HUES48 (cell line): ENCODE measurements at regions not wholly inside any gene's neighbourhood (a gene's known extent, or its start where the extent isn't known, plus 50 kb on each side); places are given as distances from the start of the nearest gene placed in this dataset.
"Not testable (repeated sequence)": the region's sequence is repeated elsewhere in the genome, so short reads cannot be mapped to it uniquely, and the experiment has no call there.

Experiments used
- H3K27ac ChIP-seq: one replicate; pipeline ENCODE4 v1.7.0; 2013; ENCODE audit warnings: low read depth, low read length, inconsistent platforms
- H3K27me3 ChIP-seq: 2 replicates; pipeline ENCODE4 v1.6.1; 2013; ENCODE audit warnings: mild to moderate bottlenecking, low read length; ENCODE audit not compliant: control insufficient read depth, insufficient read depth
- H3K36me3 ChIP-seq: 2 replicates; pipeline ENCODE4 v1.6.1; 2013; ENCODE audit warnings: low read length; ENCODE audit not compliant: control insufficient read depth, insufficient read depth
- H3K4me1 ChIP-seq: 2 replicates; pipeline ENCODE4 v1.6.1; 2013; ENCODE audit warnings: mild to moderate bottlenecking, low read length; ENCODE audit not compliant: control insufficient read depth, insufficient read depth
- H3K4me3 ChIP-seq: 2 replicates; pipeline ENCODE4 v1.5.1; 2013; ENCODE audit warnings: mild to moderate bottlenecking, low read depth, low read length
- H3K9ac ChIP-seq: 2 replicates; pipeline ENCODE4 v1.6.1; 2013; ENCODE audit warnings: mild to moderate bottlenecking, low read depth, low read length, moderate library complexity
- H3K9me3 ChIP-seq: 2 replicates; pipeline ENCODE4 v1.6.1; 2013; ENCODE audit warnings: low read length; ENCODE audit not compliant: control insufficient read depth, insufficient read depth

DNA sequence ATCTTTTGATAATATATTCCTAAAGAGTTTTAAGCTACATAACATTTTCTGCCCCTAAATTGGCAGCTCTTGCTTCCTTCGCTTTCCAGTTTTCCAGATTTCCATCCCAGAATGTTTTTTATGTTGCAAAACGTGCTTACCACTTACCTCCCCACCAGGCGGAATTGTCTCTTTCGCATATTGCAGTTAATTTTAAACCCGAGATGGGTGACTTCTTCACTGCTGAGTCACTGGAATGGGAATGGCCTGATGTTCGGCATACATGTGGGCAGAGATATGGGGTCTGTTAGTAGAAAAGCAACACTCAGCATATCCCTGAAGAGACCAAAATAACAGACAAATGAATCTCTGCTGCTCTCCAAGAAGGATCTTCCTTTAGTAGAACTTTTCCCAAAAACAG, 491.2 kb downstream of the PREX1 start:
- H3K27me3 ChIP-seq, result no peaks in the 10 kb centered on the region
- no peak overlapping the region for H3K9ac ChIP-seq

DNA sequence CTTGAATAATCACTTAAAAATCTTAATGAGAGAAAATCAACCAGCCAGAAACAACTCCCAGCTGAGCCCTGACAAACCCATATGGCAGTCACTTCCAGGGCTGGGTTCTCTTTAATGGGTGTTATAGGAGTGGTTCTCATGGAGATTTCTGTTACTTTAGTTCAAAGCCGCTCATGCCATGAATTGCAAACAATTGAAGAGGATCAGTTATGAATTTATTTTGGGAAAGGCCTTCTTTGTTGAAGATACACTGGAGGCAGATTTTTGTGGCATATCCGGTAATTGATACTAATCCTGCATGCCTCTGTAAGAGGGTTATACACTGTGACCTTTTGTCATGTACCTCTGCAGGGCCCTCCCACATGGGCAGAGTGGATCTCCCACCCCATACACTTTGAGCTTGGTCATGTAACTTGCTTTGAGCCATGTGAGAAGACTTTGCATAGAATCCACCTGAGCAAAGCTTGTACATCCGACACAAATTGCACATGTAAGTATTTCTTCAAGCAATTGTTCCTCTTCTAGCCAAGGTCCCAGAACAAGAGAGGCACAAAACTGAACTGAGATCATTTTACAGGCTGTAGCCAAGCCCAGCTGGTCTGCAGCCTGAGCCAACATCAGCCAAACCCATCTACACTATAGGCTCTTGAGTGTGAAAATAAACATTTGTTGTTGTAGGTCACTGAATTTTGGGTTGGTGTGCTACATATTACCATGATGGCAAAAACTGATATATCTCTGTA, 492.3 kb downstream of the PREX1 start:
- H3K36me3 ChIP-seq, result no peaks in the 10 kb centered on the region
- H3K27ac ChIP-seq, result no peak overlapping the region
- no peaks in the 10 kb centered on the region for H3K9me3 ChIP-seq
- H3K4me1 ChIP-seq, result peaks cover 12% of the 10 kb centered on the region
- H3K4me3 ChIP-seq, result no peak overlapping the region
- H3K9ac ChIP-seq, result no peak overlapping the region
- no peaks in the 10 kb centered on the region for H3K27me3 ChIP-seq

More for the DNA sequence above, 491.2 kb downstream of the PREX1 start:
- H3K4me1 ChIP-seq, result peaks cover 12% of the 10 kb centered on the region
- no peak overlapping the region for H3K4me3 ChIP-seq
- no peaks in the 10 kb centered on the region for H3K36me3 ChIP-seq
- H3K9me3 ChIP-seq, result no peaks in the 10 kb centered on the region
- no peak overlapping the region for H3K27ac ChIP-seq

DNA sequence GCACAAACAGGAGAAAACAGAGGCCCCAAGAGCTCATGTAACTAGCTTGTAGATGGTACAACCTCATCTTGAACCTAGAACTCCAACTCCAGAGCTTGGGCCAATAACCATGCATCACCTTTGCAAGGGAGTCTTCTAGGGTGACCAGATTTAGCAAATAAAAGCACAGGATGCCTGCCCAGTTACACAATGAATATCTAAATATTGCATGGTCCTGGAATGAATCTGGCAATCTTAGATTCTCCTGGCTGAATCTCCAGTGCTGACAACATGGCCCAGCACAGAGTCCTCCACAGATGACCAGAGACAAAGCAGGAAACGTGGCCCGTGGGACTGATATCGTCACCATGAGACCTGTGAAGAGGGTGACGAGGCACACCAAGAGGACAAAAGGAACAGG, 494.1 kb downstream of the PREX1 start:
- Histone ChIP-seq H3K27me3 (no peaks in the 10 kb centered on the region), H3K27ac (no peak overlapping the region), H3K4me3 (no peak overlapping the region), H3K9me3 (no peaks in the 10 kb centered on the region), H3K36me3 (no peaks in the 10 kb centered on the region), H3K9ac (no peak overlapping the region), H3K4me1 (peaks cover 15% of the 10 kb centered on the region)

DNA sequence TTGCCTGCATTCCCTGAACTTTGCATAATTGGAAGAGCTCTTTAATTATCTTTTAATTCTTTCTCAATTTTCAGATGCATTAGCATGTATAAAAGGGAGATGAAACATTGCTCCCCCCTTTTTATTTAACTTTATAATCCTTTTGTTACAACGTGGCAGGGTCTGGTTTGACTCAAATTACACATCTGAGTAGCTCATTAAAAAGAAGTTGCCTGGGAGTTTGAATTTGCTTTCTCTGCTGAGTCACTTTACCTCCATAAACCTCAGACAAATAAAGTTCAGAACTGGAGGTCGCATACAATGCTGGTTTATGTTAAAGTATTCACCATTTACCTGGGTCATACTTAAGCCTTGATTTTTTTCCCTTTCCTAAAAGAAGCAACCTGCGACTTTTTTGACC, 495.2 kb downstream of the PREX1 start:
- Histone ChIP-seq H3K27ac (no peak overlapping the region), H3K9ac (no peak overlapping the region), H3K4me3 (no peak overlapping the region)

DNA sequence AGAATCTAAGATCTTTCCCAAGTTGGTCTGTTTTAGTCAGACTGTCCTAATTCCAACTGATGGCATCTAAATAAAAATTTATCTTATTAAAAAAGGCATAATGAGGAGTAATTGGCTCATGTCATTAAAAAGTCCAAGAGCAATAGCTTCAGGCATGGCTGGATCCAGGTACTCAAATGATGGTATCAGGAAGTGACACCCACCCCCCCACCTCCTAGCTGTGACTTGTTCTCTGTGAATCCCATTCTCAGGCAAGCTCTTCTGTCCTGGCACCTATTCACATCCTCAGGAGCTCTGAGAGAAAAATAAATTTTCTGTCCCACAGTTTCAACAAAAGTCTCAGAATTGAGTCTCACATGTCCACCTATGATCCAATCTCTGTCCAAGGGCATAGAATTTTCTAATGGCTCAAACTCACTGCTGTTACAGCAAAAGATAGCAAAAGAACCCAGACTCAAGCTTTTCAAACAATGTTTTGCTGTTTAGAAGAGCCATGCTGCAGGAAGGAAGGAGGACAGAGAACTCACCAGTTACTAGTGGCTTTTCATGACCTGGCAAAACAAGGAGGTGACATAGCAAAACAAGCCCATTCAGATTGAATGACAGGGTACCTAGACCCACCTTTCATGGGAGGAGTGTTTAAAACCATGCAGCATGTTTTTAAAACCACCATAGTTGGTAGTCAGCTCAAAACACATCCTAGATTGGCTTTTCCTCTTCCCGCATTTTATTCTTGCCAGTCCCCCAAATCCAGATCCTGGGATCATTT, 496.1 kb downstream of the PREX1 start:
- no peaks in the 10 kb centered on the region for H3K27me3 ChIP-seq
- H3K4me1 ChIP-seq, result peaks cover 14% of the 10 kb centered on the region
- no peak overlapping the region for H3K27ac ChIP-seq
- no peaks in the 10 kb centered on the region for H3K36me3 ChIP-seq
- H3K9me3 ChIP-seq, result no peaks in the 10 kb centered on the region
- no peak overlapping the region for H3K9ac ChIP-seq
- no peak overlapping the region for H3K4me3 ChIP-seq

More for the DNA sequence above, 495.2 kb downstream of the PREX1 start:
- H3K4me1 ChIP-seq, result peaks cover 15% of the 10 kb centered on the region
- H3K9me3 ChIP-seq, result no peaks in the 10 kb centered on the region
- H3K36me3 ChIP-seq, result no peaks in the 10 kb centered on the region
- no peaks in the 10 kb centered on the region for H3K27me3 ChIP-seq

DNA sequence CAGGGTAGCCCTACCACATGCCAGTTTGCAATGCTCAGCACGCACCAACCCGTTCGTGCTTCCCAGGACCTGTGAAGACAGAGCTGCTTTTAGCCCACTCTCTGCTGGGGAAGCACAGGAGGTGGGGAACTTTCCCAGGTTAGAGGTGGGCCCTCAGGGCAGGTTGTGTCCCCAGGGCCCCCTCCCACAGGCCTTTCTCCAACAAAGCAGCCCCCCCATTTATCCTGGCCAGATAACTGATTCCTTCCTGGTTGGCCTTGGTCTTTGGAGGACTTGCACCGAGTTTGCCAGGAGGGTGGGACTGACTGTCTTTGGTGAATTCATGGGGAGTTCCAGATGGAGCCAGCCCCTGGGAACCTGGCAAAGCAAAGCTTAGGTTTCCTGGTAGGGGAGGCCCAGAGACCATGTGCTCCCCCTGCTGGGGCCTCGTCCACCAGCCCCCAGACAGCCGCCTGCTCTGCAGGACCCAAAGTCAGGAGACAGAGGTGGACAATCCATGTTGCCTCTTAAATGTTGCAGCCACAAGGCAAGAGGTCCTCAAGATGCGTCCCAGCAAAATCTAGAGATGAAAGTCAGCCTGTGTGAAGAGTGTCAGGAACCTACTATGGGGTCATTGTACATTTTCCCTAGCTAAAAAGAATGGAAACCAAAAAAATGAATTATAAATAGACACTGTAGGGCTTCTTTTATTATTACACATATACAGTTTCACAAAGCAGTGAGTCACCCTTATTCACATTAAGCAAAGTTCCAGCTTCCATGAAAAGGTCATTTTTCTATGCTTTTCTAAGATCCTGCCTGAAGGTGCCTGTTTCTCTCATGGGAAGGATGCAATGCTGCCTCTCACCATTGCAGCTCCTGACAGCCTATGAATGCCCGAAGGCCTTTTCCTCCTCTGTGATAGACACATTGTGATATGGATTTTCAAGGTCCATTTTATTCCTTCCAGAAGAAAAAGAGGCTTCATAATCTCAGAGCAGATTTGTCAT, 497.8 kb downstream of the PREX1 start:
- Histone ChIP-seq H3K9me3 (no peaks in the 10 kb centered on the region), H3K4me1 (0 out of 2 replicates have a peak, but pooled peaks cover 3% of the 10 kb centered on the region), H3K4me3 (no peak overlapping the region), H3K27me3 (no peaks in the 10 kb centered on the region), H3K9ac (no peak overlapping the region), H3K27ac (no peak overlapping the region), H3K36me3 (no peaks in the 10 kb centered on the region)

DNA sequence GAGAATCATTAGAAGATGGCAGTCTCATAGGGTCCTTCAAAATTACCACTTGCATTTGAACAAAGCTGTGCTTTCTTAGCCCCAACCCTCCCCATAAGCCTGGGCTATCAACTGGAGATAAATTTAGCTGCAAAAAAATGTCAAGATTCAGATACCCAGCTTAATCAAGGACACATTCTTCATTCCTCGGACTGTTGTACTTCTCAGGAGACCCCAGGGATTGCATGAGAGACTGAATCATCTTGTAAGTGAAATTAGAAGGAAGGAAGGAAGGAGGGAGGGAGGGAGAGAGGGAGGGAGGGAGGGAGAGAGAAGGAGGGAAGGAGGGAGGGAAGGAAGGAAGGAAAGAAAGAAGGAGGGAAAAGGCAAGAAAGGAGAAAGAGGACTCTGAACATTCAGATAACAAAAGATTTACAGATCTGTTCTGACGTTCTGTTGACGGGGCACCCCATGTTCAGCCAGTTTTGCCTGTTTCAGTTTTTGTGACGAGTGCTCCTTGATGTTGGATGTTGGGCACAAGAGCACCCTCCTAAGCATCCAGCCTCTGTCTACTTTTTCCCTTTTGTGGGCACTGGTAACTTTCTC, 498.7 kb downstream of the PREX1 start:
- 0 out of 2 replicates have a peak, but pooled peaks cover 3% of the 10 kb centered on the region for H3K4me1 ChIP-seq
- H3K27me3 ChIP-seq, result no peaks in the 10 kb centered on the region
- H3K9me3 ChIP-seq, result no peaks in the 10 kb centered on the region
- no peak overlapping the region for H3K27ac ChIP-seq
- no peak overlapping the region for H3K9ac ChIP-seq
- no peak overlapping the region for H3K4me3 ChIP-seq
- H3K36me3 ChIP-seq, result no peaks in the 10 kb centered on the region

DNA sequence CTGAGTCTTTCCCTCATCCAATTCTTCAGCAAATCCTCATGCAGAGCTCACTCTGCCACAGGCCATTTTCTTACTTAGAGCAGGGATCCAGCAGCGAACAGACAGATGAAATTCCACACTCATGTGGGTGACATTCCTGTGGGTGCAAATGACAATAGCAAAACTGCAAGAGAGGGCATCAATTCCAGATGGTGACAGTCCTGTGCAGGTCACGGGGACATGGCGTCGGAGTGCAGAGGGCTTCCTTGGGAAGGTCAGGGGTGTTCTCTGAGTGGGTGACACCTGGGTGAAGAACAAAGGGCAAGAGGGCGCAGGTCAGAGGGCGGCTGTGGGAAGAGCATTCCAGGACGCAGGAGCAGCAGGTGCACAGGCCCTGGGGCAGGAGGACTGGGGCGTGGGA, 500.0 kb downstream of the PREX1 start:
- not testable (repeated sequence) for H3K36me3 ChIP-seq, H3K4me3 ChIP-seq, H3K9ac ChIP-seq, H3K4me1 ChIP-seq, H3K27ac ChIP-seq, H3K27me3 ChIP-seq, H3K9me3 ChIP-seq

DNA sequence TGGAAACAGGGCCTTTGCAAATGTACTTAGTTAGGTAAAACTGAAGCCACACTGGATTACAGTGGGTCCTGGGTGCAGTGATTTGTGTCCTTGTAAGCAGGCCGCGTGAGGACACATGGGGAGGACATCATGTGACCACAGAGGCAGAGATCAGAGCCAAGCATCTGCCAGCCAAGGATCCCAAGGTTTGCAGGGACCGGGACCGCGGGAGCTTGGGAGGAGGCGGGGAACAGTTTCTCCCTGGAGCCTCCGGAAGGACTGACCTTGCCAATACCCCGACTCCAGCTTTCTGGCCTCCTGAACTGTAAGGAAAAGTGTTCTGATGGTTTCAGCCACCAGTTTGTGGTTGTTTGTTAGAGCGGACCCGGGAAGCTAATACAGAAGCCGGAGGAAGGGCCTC, 500.9 kb downstream of the PREX1 start:
- Histone ChIP-seq H3K4me1 (0 out of 2 replicates have a peak, but pooled peaks cover 3% of the 10 kb centered on the region), H3K36me3 (no peaks in the 10 kb centered on the region), H3K27me3 (no peaks in the 10 kb centered on the region), H3K9ac (no peak overlapping the region), H3K4me3 (no peak overlapping the region), H3K9me3 (no peaks in the 10 kb centered on the region), H3K27ac (no peak overlapping the region)

DNA sequence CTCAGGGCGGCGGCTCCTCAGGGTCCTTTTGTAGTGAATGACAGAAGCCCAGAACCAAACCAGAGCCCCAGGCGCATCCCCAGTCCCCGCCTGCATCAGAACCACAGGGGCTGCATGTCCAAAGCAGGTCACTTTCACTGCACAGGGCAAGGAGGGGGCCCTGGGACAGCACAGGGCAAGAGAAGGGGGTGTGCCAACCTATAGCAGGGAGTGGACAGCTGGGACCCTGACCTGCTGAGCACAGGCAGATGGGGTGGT, 501.4 kb downstream of the PREX1 start:
- Histone ChIP-seq H3K9me3 (no peaks in the 10 kb centered on the region), H3K4me1 (0 out of 2 replicates have a peak, but pooled peaks cover 3% of the 10 kb centered on the region), H3K36me3 (no peaks in the 10 kb centered on the region), H3K27me3 (no peaks in the 10 kb centered on the region), H3K27ac (no peak overlapping the region), H3K4me3 (no peak overlapping the region), H3K9ac (no peak overlapping the region)
